ENCODE measurements at regions not wholly inside any gene's neighbourhood (a gene's known extent, or its start where the extent isn't known, plus 50 kb on each side); places are given as distances from the start of the nearest gene placed in this dataset.

DNA sequence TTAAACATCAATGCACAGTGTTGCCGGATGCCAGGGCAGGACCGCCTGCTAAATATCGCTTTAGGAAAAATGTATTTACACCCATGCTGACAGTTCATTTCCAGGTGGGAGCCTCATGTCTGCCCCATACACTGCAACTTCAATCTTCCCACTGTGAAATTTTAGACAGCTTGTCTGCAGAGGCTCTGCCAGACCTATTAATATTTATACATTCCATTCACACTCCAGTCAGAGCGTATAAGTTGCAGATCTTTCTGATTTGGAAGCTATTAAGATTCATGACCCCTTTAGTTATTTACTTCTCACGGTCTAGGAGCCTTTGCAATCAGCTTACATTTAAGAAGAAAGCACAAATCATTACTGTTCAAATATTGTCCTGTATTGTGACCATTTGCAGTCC lies 357.4 kb downstream of the ATP23 start:
- no peak overlapping the region for H3K4me3 ChIP-seq (ENCODE audit: low read depth, low read length)
- TF ChIP-seq, protein P1, sequence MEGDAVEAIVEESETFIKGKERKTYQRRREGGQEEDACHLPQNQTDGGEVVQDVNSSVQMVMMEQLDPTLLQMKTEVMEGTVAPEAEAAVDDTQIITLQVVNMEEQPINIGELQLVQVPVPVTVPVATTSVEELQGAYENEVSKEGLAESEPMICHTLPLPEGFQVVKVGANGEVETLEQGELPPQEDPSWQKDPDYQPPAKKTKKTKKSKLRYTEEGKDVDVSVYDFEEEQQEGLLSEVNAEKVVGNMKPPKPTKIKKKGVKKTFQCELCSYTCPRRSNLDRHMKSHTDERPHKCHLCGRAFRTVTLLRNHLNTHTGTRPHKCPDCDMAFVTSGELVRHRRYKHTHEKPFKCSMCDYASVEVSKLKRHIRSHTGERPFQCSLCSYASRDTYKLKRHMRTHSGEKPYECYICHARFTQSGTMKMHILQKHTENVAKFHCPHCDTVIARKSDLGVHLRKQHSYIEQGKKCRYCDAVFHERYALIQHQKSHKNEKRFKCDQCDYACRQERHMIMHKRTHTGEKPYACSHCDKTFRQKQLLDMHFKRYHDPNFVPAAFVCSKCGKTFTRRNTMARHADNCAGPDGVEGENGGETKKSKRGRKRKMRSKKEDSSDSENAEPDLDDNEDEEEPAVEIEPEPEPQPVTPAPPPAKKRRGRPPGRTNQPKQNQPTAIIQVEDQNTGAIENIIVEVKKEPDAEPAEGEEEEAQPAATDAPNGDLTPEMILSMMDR (IDR thresholded peaks at IDR 0.05; ENCODE audit: insufficient read depth, low read depth, low read length, missing control alignments): no peak
- DNase-seq (ENCODE audit: low read depth): no peak

DNA sequence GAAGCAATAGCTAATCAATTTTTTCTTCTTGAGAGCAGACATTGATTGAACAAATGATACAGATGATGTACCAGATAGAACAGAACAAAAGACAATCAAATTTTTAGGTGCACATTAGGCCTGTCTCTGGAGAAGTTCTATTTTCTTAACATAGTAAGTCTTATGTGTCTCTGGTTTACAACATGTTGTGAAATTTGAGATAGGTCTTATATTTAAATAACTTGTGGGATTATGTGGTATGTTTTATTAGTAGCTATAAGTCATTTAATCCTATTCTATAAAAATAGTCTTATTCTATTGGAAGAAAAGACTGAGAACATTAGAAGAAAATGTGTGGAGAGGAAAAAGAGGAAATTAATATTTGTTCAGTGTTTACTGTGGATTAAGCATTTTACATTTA lies 358.0 kb downstream of the ATP23 start:
- TF ChIP-seq, protein P1 (IDR thresholded peaks at IDR 0.05; ENCODE audit: insufficient read depth, low read depth, low read length, missing control alignments): no peak
- no peak for DNase-seq (ENCODE audit: low read depth)
- no peak overlapping the region for H3K4me3 ChIP-seq (ENCODE audit: low read depth, low read length)

DNA sequence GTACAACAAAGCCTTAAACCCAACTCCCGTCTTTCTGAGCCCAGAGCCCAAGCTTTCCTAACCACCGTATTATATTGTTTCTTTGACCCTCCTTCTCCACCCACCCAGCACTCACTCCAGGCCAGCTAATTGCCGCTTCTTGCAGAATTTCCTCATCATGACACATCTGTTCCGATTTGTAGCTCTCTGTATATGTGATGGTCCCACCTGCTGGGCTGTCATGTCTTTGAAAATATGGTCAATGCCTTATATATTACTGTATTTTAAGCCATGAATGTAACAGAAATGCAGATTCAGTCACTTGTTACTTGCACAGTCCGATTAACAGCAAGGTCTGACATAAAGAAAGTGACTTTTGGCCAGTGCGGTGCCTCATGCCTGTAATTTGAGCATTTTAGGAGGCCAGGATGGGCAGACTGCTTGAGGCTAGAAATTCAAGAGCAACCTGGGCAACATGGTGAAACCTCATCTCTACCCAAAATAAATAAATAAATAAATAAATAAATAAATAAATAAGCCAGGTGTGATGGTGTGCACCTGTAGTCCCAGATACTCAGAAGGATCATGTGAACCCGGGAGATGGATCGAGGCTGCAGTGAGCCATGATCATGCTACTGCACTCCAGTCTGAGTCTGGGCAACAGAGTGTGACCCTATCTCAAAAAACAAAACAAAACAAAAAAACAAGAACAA lies 359.8 kb downstream of the ATP23 start:
- TF ChIP-seq, protein P1 (IDR thresholded peaks at IDR 0.05; ENCODE audit: insufficient read depth, low read depth, low read length, missing control alignments): no peak

DNA sequence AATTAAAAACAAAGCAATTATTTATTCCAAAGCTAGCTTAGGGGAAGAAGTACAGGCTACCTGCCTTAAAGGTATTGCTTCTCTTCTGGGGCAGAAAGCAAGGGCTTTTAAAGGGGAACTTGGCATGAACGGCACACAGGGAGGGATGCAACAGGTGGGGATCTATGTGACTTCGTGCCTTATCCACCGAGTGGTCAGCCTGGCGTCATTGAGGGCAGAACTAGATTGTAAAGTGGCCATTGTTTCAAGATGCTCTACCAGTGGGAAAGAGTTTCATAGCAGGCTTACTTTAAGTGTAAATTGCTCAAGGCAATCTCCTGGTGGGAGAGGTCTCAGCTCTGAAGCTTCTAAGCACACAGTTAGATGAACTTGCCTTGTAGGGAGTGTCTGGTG lies 360.4 kb downstream of the ATP23 start:
- no peak overlapping the region for H3K4me3 ChIP-seq (ENCODE audit: low read depth, low read length)
- DNase-seq (ENCODE audit: low read depth): no peak
- TF ChIP-seq, protein P1 (IDR thresholded peaks at IDR 0.05; ENCODE audit: insufficient read depth, low read depth, low read length, missing control alignments): no peak

More for the DNA sequence above, 359.8 kb downstream of the ATP23 start:
- no peak overlapping the region for H3K4me3 ChIP-seq (ENCODE audit: low read depth, low read length)
- no peak for DNase-seq (ENCODE audit: low read depth)

DNA sequence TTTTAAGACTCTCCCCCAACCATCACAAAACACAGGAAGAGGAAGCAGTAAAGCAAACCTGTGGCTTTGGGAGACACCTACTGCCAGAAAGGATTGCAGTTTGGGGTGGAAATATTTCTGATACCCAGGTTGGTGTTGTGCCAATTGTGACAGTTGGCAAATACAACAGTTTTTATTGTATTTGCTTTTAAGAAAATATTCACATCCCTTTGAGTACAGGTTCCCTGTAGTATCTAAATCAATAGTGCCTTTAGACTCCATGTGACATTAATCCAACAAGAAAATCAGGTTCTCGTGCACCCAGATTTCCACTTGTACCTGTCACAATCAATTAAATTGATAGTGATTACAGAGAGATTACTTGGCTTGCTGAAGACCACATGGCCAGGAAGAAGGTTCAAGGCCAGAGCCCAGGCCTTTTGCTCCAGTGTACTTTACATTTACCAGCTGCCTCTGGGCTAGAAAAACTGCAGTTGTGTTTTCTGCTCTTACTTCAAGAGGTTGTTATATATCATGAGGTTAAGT lies 361.2 kb downstream of the ATP23 start:
- DNase-seq (ENCODE audit: low read depth): no peak
- TF ChIP-seq, protein P1 (IDR thresholded peaks at IDR 0.05; ENCODE audit: insufficient read depth, low read depth, low read length, missing control alignments): no peak
- H3K4me3 ChIP-seq (ENCODE audit: low read depth, low read length): no peak overlapping the region

DNA sequence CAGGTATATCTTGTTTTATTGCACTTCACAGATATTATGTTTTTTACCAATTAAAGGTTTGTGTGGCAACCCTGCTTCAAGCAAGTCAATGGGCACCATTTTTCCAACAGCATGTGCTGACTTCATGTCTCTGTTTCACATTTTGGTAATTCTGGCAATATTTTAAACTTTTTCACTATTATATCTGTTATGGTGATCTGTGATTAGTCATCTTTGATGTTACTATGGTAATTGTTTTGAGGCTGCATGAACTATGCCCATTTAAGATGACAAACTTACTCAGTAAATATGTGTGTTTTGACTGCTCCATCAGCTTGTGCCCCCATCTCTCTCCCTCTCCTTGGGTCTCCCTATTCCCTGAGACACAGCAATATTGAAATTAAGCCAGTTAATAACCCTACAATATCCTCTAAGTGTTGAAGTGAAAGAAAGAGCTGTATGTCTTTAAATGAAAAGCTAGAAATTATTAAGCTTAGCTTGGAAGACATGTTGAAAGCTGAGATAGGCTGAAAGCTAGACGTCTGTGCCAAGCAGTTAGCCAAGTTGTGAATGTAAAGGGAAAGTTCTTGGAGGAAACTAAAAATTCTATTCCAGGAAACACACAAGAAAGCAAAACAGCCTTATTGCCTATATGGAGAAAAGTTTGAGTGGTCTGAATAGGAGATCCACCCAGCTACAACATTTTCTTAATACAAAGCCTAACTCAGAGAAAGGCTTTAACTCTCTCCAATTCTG lies 365.1 kb downstream of the ATP23 start:
- no peak for DNase-seq (ENCODE audit: low read depth)
- TF ChIP-seq, protein P1 (IDR thresholded peaks at IDR 0.05; ENCODE audit: insufficient read depth, low read depth, low read length, missing control alignments): no peak
- H3K4me3 ChIP-seq (ENCODE audit: low read depth, low read length): no peak overlapping the region

Measured in GM12865 (cell line).